Stimulated activated naive B cell treated with anti-CD40 and anti-IgM and Interleukin-4, amounts not matched to agents 10 μg/mL and 1 μg/mL and 100 μg/mL, for 72 hours (primary cell): ENCODE measurements at regions not wholly inside any gene's neighbourhood (a gene's known extent, or its start where the extent isn't known, plus 50 kb on each side); places are given as distances from the start of the nearest gene placed in this dataset.

ENCODE experiments used
- ATAC-seq, 2 donors: fragments of 150-1000 bp; cut with Tn5 transposase; replicated peaks; 2 replicates each; pipeline ENCODE4 v1.10.0; 2021; ENCODE audit warnings: moderate library complexity in 1 of 2
- DNase-seq: peaks from one replicate; pipeline ENCODE4 v3.0.0; 2021
- H3K27ac Mint-ChIP-seq: one replicate; pipeline ENCODE4 v1.8.0; 2022; ENCODE audit warnings: mild to moderate bottlenecking, mixed read lengths
- H3K27me3 Mint-ChIP-seq, 2 donors: one replicate each; pipeline ENCODE4 v1.8.0; 2022; ENCODE audit warnings: mixed read lengths in 2 of 2
- H3K36me3 Mint-ChIP-seq, 2 donors: one replicate each; pipeline ENCODE4 v1.8.0; 2022; ENCODE audit warnings: mixed read lengths in 2 of 2, mild to moderate bottlenecking in 1 of 2
- H3K4me1 Mint-ChIP-seq, 2 donors: one replicate each; pipeline ENCODE4 v1.8.0; 2022; ENCODE audit warnings: mixed read lengths in 2 of 2, mild to moderate bottlenecking in 1 of 2
- H3K4me3 Mint-ChIP-seq, 2 donors: one replicate each; pipeline ENCODE4 v1.8.0; 2022; ENCODE audit warnings: mild to moderate bottlenecking in 2 of 2, mixed read lengths in 2 of 2, moderate library complexity in 1 of 2
- H3K9me3 Mint-ChIP-seq, 2 donors: one replicate each; pipeline ENCODE4 v1.8.0; 2022; ENCODE audit warnings: mixed read lengths in 2 of 2, mild to moderate bottlenecking in 1 of 2

- no peak overlapping the region for H3K4me3 Mint-ChIP-seq
- ATAC-seq (no peak), DNase-seq (no peak)
- peaks cover 0 to 2% of the 10 kb centered on the region in 2 donors for H3K9me3 Mint-ChIP-seq
- H3K27ac Mint-ChIP-seq = no peak overlapping the region
- no peaks in the 10 kb centered on the region for H3K4me1 Mint-ChIP-seq
- no peaks in the 10 kb centered on the region for H3K36me3 Mint-ChIP-seq
- H3K27me3 Mint-ChIP-seq = no peaks in the 10 kb centered on the region
Observed at GRCh38 chr2:52964916-52965530, 802.6 kb upstream of the CHAC2 start.

DNA sequence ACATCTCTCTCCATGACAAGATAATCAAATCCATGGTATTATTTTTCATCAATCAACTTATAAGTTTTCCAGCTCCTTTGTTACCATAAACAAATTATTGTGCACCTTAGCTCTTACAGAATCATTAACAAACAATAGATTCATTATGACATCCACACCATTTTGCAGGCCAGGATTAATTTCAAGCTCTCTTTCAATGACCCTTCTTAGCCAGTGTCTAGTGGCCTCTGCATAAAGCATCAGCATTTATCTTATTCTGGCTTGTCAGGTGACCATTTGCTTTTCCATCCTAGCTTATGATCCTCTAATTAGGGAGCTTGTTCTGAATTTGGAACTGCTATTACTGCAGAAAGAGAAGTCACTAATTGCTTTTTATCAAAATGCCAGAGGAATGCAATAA is 806.2 kb upstream of the CHAC2 start:
- no peaks in the 10 kb centered on the region for H3K36me3 Mint-ChIP-seq
- H3K4me3 Mint-ChIP-seq = no peak overlapping the region
- ATAC-seq = no peak

GRCh38 chr2:52960881-52961280 is 806.7 kb upstream of the CHAC2 start:
- ATAC-seq (no peak), DNase-seq (no peak)
- Mint-ChIP-seq H3K9me3 (peaks cover 0 to 2% of the 10 kb centered on the region in 2 donors), H3K27ac (no peak overlapping the region), H3K4me3 (no peak overlapping the region), H3K27me3 (no peaks in the 10 kb centered on the region), H3K36me3 (no peaks in the 10 kb centered on the region), H3K4me1 (no peaks in the 10 kb centered on the region)

More for the DNA sequence above, 806.2 kb upstream of the CHAC2 start:
- H3K4me1 Mint-ChIP-seq = no peaks in the 10 kb centered on the region
- H3K9me3 Mint-ChIP-seq = peaks cover 0 to 2% of the 10 kb centered on the region in 2 donors
- H3K27ac Mint-ChIP-seq = no peak overlapping the region
- no peaks in the 10 kb centered on the region for H3K27me3 Mint-ChIP-seq
- DNase-seq = no peak

DNA sequence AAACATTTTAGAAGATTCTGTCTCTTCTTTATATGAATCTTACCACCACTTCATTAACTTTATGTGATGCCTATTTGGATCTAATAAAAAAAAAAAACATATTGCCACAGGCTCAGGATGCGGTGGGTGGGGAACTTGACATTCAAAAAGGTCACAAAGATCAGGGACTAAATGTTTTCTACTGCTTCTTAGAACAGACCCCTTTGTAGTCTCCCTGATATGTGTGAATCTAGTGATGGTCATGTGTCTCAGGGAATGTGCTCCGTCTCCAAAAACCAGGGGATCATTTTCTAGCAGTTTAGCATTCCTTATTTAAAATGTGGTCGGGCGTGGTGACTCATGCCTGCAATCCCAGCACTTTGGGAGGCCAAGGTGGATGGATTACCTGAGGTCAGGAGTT is 807.8 kb upstream of the CHAC2 start:
- Mint-ChIP-seq H3K27ac (no peak overlapping the region), H3K36me3 (no peaks in the 10 kb centered on the region), H3K27me3 (no peaks in the 10 kb centered on the region), H3K9me3 (peaks cover 0 to 2% of the 10 kb centered on the region in 2 donors), H3K4me3 (no peak overlapping the region), H3K4me1 (no peaks in the 10 kb centered on the region)
- ATAC-seq (no peak), DNase-seq (no peak)

- Mint-ChIP-seq H3K27ac (no peak overlapping the region), H3K36me3 (no peaks in the 10 kb centered on the region), H3K27me3 (no peaks in the 10 kb centered on the region), H3K9me3 (no peaks in the 10 kb centered on the region), H3K4me1 (no peaks in the 10 kb centered on the region), H3K4me3 (no peak overlapping the region)
- no peak for ATAC-seq
- DNase-seq = no peak
Observed at GRCh38 chr2:52956766-52957165, 810.8 kb upstream of the CHAC2 start.

DNA sequence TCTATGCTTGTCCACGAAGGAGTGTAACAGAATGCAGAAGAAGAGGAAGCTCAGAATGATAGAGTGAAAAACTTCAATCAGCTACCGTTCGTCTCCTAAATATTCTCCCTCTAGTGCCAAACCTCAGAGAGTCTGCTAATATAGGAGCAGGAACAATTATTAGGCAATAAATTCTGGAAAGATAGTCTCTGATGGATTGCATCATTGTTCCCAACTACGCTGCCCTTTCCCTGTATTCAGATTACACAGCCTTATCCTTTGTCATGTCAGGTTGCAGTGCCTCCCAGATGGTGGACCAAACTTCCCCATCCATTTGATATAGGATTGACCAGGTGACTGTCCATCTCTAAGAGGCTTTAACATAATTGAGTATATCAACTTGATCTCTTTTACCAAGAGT is 811.5 kb upstream of the CHAC2 start:
- H3K36me3 Mint-ChIP-seq = no peaks in the 10 kb centered on the region
- no peaks in the 10 kb centered on the region for H3K27me3 Mint-ChIP-seq
- H3K4me3 Mint-ChIP-seq = no peak overlapping the region
- H3K9me3 Mint-ChIP-seq = no peaks in the 10 kb centered on the region
- no peaks in the 10 kb centered on the region for H3K4me1 Mint-ChIP-seq
- no peak for DNase-seq
- no peak overlapping the region for H3K27ac Mint-ChIP-seq
- no peak for ATAC-seq

- H3K4me1 Mint-ChIP-seq = no peaks in the 10 kb centered on the region
- no peak for DNase-seq
- no peaks in the 10 kb centered on the region for H3K9me3 Mint-ChIP-seq
- H3K27me3 Mint-ChIP-seq = no peaks in the 10 kb centered on the region
- H3K36me3 Mint-ChIP-seq = no peaks in the 10 kb centered on the region
- no peak for ATAC-seq
- H3K4me3 Mint-ChIP-seq = no peak overlapping the region
- no peak overlapping the region for H3K27ac Mint-ChIP-seq
Observed at GRCh38 chr2:52955079-52955478, 812.5 kb upstream of the CHAC2 start.

GRCh38 chr2:52940101-52940500 is 827.5 kb upstream of the CHAC2 start:
- no peak overlapping the region for H3K27ac Mint-ChIP-seq
- H3K36me3 Mint-ChIP-seq = no peaks in the 10 kb centered on the region
- H3K4me1 Mint-ChIP-seq = no peaks in the 10 kb centered on the region
- H3K27me3 Mint-ChIP-seq = no peaks in the 10 kb centered on the region
- DNase-seq = no peak
- peaks cover 3 to 7% of the 10 kb centered on the region in 2 donors for H3K9me3 Mint-ChIP-seq
- ATAC-seq = no peak
- H3K4me3 Mint-ChIP-seq = no peak overlapping the region

DNA sequence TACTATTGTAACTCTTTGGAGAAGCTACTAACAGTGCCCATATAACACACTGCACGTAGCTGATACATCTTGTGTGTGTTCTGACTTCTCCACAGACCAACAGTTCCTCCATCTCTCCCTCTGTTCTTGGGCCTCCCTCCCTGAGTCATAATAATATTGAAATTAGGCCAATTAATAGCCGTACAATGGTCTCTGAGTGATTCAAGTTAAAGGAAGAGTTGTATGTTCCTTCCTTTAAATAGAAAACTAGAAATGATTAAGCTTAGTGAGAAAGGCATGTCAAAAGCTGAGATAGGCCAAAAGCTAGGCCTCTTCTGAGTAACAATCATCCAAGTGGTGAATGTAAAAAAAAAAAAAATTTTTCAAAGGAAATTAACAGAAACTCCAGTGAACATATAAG is 828.4 kb upstream of the CHAC2 start:
- Mint-ChIP-seq H3K4me1 (no peaks in the 10 kb centered on the region), H3K27me3 (no peaks in the 10 kb centered on the region), H3K9me3 (peaks cover 3 to 7% of the 10 kb centered on the region in 2 donors), H3K27ac (no peak overlapping the region), H3K4me3 (no peak overlapping the region), H3K36me3 (no peaks in the 10 kb centered on the region)
- ATAC-seq (no peak), DNase-seq (no peak)

- Mint-ChIP-seq H3K4me1 (no peaks in the 10 kb centered on the region), H3K36me3 (no peaks in the 10 kb centered on the region), H3K27me3 (no peaks in the 10 kb centered on the region), H3K9me3 (no peaks in the 10 kb centered on the region), H3K27ac (no peak overlapping the region), H3K4me3 (no peak overlapping the region)
- DNase-seq (no peak), ATAC-seq (no peak)
Observed at GRCh38 chr2:52936029-52936428, 831.6 kb upstream of the CHAC2 start.

GRCh38 chr2:52934920-52935640 is 832.5 kb upstream of the CHAC2 start:
- DNase-seq (no peak), ATAC-seq (peak in 1 of 2 donors; percentile 15)
- Mint-ChIP-seq H3K27ac (no peak overlapping the region), H3K4me3 (no peak overlapping the region), H3K4me1 (no peaks in the 10 kb centered on the region), H3K9me3 (peaks cover 5 to 6% of the 10 kb centered on the region in 2 donors), H3K27me3 (no peaks in the 10 kb centered on the region), H3K36me3 (no peaks in the 10 kb centered on the region)

DNA sequence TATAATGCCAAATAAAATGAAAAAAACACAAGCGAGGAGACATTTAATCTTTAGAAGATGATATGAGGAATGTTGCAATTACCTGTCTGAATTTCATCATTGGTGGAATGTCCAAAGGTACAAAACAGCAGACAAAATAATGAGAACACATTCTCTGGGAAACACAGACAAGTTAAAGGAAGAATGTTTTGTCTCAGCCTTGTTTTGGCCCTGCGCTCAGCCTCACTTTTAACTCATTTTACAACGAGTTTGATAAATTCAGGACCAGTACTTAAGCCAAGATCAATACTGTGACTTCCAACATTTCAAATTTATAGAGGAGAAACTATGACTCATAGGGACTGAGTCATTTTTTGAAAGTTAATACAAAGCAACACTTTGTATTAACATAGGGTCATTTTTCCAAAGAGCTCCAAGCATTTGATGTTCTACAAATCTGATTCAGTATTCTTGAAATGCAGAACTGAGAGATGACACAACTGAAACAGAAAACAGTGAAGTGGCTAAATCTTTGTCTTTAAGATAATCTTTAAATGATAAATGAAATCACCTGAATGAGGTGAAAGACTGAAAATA is 833.2 kb upstream of the CHAC2 start:
- no peak overlapping the region for H3K4me3 Mint-ChIP-seq
- H3K36me3 Mint-ChIP-seq = no peaks in the 10 kb centered on the region
- ATAC-seq = peak; percentile 64 to 74
- H3K27me3 Mint-ChIP-seq = no peaks in the 10 kb centered on the region
- H3K27ac Mint-ChIP-seq = no peak overlapping the region
- H3K9me3 Mint-ChIP-seq = peaks cover 6 to 9% of the 10 kb centered on the region in 2 donors
- DNase-seq = no peak
- H3K4me1 Mint-ChIP-seq = no peaks in the 10 kb centered on the region

DNA sequence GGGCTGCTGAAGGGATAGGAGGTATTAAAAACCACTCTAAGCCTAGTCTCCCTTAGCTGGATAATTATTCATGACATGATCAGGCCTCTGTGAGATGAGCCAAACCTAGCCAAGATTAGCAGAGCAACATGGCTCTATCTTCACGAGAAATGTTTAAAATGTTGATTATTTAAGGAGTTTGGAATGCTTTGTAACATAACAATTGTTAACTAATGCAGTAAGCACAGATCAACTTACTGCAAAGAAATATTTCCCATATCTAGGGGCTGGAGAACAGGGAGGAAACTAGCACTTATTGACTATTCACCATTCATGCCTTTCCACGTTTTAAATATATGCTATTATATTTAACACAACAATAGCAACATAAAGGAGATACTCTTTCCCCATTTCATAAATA is 833.7 kb upstream of the CHAC2 start:
- DNase-seq = no peak
- peaks cover 10 to 12% of the 10 kb centered on the region in 2 donors for H3K9me3 Mint-ChIP-seq
- no peaks in the 10 kb centered on the region for H3K4me1 Mint-ChIP-seq
- no peak overlapping the region for H3K4me3 Mint-ChIP-seq
- H3K36me3 Mint-ChIP-seq = no peaks in the 10 kb centered on the region
- H3K27me3 Mint-ChIP-seq = no peaks in the 10 kb centered on the region
- ATAC-seq = no peak
- no peak overlapping the region for H3K27ac Mint-ChIP-seq

- Mint-ChIP-seq H3K36me3 (no peaks in the 10 kb centered on the region), H3K4me3 (no peak overlapping the region), H3K9me3 (peaks cover 14% of the 10 kb centered on the region in 2 donors), H3K27me3 (no peaks in the 10 kb centered on the region), H3K4me1 (no peaks in the 10 kb centered on the region), H3K27ac (no peak overlapping the region)
- ATAC-seq (peak in 1 of 2 donors; percentile 23), DNase-seq (no peak)
Observed at GRCh38 chr2:52931660-52932059, 835.9 kb upstream of the CHAC2 start.

- Mint-ChIP-seq H3K4me3 (no peak overlapping the region), H3K9me3 (peaks cover 14% of the 10 kb centered on the region in 2 donors), H3K36me3 (no peaks in the 10 kb centered on the region), H3K27ac (no peak overlapping the region), H3K27me3 (no peaks in the 10 kb centered on the region), H3K4me1 (no peaks in the 10 kb centered on the region)
- ATAC-seq = no peak
- DNase-seq = no peak
Observed at GRCh38 chr2:52929412-52929811, 838.2 kb upstream of the CHAC2 start.
